Caki2 (cell line): ENCODE measurements at regions not wholly inside any gene's neighbourhood (a gene's known extent, or its start where the extent isn't known, plus 50 kb on each side); places are given as distances from the start of the nearest gene placed in this dataset.

Experiments used
- DNase-seq: peaks from one replicate; pipeline ENCODE4 v3.0.0-alpha.2; 2015; ENCODE audit warnings: low read depth
- in situ Hi-C: cut with HindIII; loops from 2 replicates; pipeline ENCODE4 v1.10.0; 2016; ENCODE audit warnings: low sequenced_read_pairs, low pct_unique_long_range_greater_than_20kb, mixed read lengths

- no peak for DNase-seq
Measured at GRCh38 chr11:134466610-134467567, 54.8 kb upstream of the B3GAT1 start.

GRCh38 chr11:134466156-134466555 is 54.1 kb upstream of the B3GAT1 start:
- in situ Hi-C loops, result no loop called here
- DNase-seq, result no peak

More at GRCh38 chr11:134466610-134467567, 54.8 kb upstream of the B3GAT1 start:
- in situ Hi-C loops, result no loop called here

DNA sequence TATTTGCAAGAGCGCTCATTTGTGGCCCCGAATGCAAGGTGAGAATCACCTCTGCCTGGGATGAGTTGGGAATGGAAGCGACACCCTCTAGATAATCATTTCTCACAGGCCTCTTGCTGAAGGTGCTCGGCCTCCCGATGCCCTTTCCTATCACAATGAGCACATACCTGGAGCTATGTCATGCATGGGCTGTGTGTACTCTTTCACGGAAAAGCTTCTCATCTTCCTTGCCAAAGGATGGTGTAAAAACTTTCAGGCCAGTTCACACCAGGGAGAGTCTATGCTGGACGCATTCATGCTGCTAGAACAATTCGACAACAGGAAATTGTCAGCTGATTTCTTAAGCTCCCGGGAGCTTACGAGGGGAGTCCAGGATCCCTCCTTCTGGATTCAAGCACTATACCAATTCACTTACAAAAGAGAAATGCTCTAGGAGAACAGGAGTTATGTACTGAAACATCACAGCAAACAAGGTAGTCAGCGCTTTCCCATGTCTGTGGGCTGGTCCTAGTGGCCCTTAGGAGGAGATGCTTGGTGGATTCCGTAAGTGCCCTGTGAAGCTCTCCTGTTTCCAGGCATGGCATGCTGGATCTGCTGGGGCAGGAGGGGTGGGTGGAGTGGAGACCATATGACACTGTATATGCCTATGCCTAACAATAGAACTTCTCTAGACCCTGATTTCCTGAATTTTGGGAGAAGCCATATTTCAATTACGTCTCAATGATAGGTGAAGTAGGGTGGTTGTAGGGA is 53.1 kb upstream of the B3GAT1 start:
- peak; percentile 16 for DNase-seq
- in situ Hi-C loops, result no loop called here

GRCh38 chr11:134464196-134464595 is 52.2 kb upstream of the B3GAT1 start:
- in situ Hi-C loops, result no loop called here
- DNase-seq, result no peak

GRCh38 chr11:134463716-134464115 is 51.7 kb upstream of the B3GAT1 start:
- in situ Hi-C loops, result no loop called here
- DNase-seq, result no peak
